PC-3 (cell line): ENCODE measurements at regions not wholly inside any gene's neighbourhood (a gene's known extent, or its start where the extent isn't known, plus 50 kb on each side); places are given as distances from the start of the nearest gene placed in this dataset.
A peak's percentile ranks its signal among the peaks of the same experiment; 100 is the strongest.

Source experiments
- ATAC-seq: fragments of 200-7000 bp; cut with Tn5 transposase; 2 replicates; pipeline ENCODE4 v1.9.1; 2020; ENCODE audit warnings: mild to moderate bottlenecking, moderate library complexity
- BruUV-seq: library from RNA; stranded (reverse); fragments of 400-500 nt; replicated peaks from 2 replicates; lab custom pipeline; 2021; lab: Mats Ljungman, UMichigan
- CTCF ChIA-PET: fragments of 300-600 bp; sonication (Branson Sonifier 250); formaldehyde crosslinking; loops from one replicate; lab custom pipeline; 2022; ENCODE audit warnings: antibody characterized with exemption; lab: Charles Lee
- POLR2A ChIA-PET: fragments of 300-600 bp; sonication (Branson Sonifier 250); formaldehyde crosslinking; loops from one replicate; lab custom pipeline; 2022; ENCODE audit warnings: antibody characterized with exemption; ENCODE audit not compliant: unreplicated experiment; lab: Charles Lee
- DNase-seq: peaks from one replicate; pipeline ENCODE4 v3.0.0-alpha.2; 2015
- H2AFZ ChIP-seq: fragments of 300-600 bp; sonication (generic); 2 replicates; pipeline ENCODE4 v1.6.0; 2016; ENCODE audit warnings: antibody characterized with exemption, low read length
- H3F3A ChIP-seq: fragments of 300-600 bp; sonication (generic); one replicate; pipeline ENCODE4 v1.6.0; 2017; ENCODE audit warnings: antibody characterized with exemption, low read length, control low read depth, mild to moderate bottlenecking; ENCODE audit not compliant: unreplicated experiment
- H3K27ac ChIP-seq: fragments of 300-600 bp; sonication (generic); 2 replicates; pipeline ENCODE4 v1.5.1; 2016; ENCODE audit warnings: mild to moderate bottlenecking, low read length
- H3K27me3 ChIP-seq: fragments of 300-600 bp; sonication (generic); 2 replicates; pipeline ENCODE4 v1.6.1; 2016; ENCODE audit warnings: low read length, mixed read lengths
- H3K36me3 ChIP-seq: fragments of 300-600 bp; sonication (generic); 2 replicates; pipeline ENCODE4 v1.6.1; 2016; ENCODE audit warnings: low read depth, mixed run types, low read length, mixed read lengths
- H3K4me1 ChIP-seq: fragments of 300-600 bp; sonication (generic); 2 replicates; pipeline ENCODE4 v1.5.1; 2016; ENCODE audit warnings: low read length; ENCODE audit not compliant: insufficient read depth
- H3K4me2 ChIP-seq: fragments of 300-600 bp; sonication (generic); 2 replicates; pipeline ENCODE4 v1.6.0; 2016; ENCODE audit warnings: low read length
- H3K4me3 ChIP-seq: fragments of 300-600 bp; sonication (generic); 2 replicates; pipeline ENCODE4 v1.5.1; 2016; ENCODE audit warnings: mild to moderate bottlenecking, low read length, mixed read lengths
- H3K79me2 ChIP-seq: fragments of 300-600 bp; sonication (generic); 2 replicates; pipeline ENCODE4 v1.6.1; 2017; ENCODE audit warnings: low read length, mixed read lengths
- H3K9ac ChIP-seq: fragments of 300-600 bp; sonication (generic); 2 replicates; pipeline ENCODE4 v1.6.0; 2016; ENCODE audit warnings: mild to moderate bottlenecking, low read length
- H3K9me2 ChIP-seq: fragments of 300-600 bp; sonication (generic); replicated peaks from 2 replicates; pipeline ENCODE4 v1.6.1; 2016; ENCODE audit warnings: mixed run types, low read length, mixed read lengths
- H3K9me3 ChIP-seq: fragments of 300-600 bp; sonication (generic); 2 replicates; pipeline ENCODE4 v1.6.1; 2016; ENCODE audit warnings: low read length, mixed read lengths
- H4K20me1 ChIP-seq: fragments of 300-600 bp; sonication (generic); 2 replicates; pipeline ENCODE4 v1.6.1; 2016; ENCODE audit warnings: low read length, mixed read lengths
- EZH2 ChIP-seq: fragments of 300-600 bp; sonication (generic); IDR thresholded peaks from one replicate; pipeline ENCODE4 v1.6.1; 2017; ENCODE audit warnings: antibody characterized with exemption, mild to moderate bottlenecking, low read length; ENCODE audit not compliant: unreplicated experiment
- EZH2phosphoT487 ChIP-seq: fragments of 300-600 bp; sonication (generic); IDR thresholded peaks from 2 replicates; pipeline ENCODE4 v1.6.1; 2018; ENCODE audit warnings: mild to moderate bottlenecking, antibody characterized with exemption, low read length, borderline replicate concordance
- intact Hi-C: fragments of 100-400 bp; cut with micrococcal nuclease; formaldehyde crosslinking; loops from 2 replicates; pipeline ENCODE4 v1.9.0; 2023
- TF ChIP-seq, protein P1 (sequence below): fragments of 300-600 bp; sonication (generic); conservative IDR thresholded peaks from 2 replicates; pipeline ENCODE4 v1.5.1; 2017; ENCODE audit warnings: antibody characterized with exemption, low read depth, mild to moderate bottlenecking, low read length

DNA sequence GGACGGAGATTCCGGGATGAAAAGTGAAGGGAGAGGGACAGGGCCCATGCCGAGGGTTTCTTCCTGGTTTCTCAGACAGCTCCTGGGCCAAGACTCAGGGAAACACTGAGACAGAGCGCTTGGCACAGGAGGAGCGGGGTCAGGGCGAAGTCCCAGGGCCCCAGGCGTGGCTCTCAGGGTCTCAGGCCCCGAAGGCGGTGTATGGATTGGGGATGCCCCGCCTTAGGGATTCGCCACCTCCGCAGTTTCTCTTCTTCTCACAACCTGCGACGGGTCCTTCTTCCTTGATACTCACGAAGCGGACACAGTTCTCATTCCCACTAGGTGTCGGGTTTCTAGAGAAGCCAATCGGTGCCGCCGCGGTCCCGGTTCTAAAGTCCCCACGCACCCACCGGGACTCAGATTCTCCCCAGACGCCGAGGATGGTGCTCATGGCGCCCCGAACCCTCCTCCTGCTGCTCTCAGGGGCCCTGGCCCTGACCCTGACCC is 55.0 kb upstream of the HLA-A start:
- H3K9me2 ChIP-seq = no peaks in the 10 kb centered on the region
- peak; percentile 59 for ATAC-seq
- peak overlapping the region; percentile 68 for H3K9ac ChIP-seq
- H3K79me2 ChIP-seq = no peaks in the 10 kb centered on the region
- intact Hi-C loops = no loop called here
- H4K20me1 ChIP-seq = no peaks in the 10 kb centered on the region
- no peaks in the 10 kb centered on the region for H3K36me3 ChIP-seq
- peak overlapping the region; percentile 67 for H2AFZ ChIP-seq
- H3K9me3 ChIP-seq = no peaks in the 10 kb centered on the region
- TF ChIP-seq, protein P1, sequence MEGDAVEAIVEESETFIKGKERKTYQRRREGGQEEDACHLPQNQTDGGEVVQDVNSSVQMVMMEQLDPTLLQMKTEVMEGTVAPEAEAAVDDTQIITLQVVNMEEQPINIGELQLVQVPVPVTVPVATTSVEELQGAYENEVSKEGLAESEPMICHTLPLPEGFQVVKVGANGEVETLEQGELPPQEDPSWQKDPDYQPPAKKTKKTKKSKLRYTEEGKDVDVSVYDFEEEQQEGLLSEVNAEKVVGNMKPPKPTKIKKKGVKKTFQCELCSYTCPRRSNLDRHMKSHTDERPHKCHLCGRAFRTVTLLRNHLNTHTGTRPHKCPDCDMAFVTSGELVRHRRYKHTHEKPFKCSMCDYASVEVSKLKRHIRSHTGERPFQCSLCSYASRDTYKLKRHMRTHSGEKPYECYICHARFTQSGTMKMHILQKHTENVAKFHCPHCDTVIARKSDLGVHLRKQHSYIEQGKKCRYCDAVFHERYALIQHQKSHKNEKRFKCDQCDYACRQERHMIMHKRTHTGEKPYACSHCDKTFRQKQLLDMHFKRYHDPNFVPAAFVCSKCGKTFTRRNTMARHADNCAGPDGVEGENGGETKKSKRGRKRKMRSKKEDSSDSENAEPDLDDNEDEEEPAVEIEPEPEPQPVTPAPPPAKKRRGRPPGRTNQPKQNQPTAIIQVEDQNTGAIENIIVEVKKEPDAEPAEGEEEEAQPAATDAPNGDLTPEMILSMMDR = no peak
- no peak for TF ChIP-seq EZH2phosphoT487
- TF ChIP-seq EZH2 = no peak
- H3F3A ChIP-seq = no peaks in the 10 kb centered on the region
- TSS peak; percentile 54 for BruUV-seq
- ChIA-PET POLR2A (no interaction called here), CTCF (no interaction called here)
- H3K4me3 ChIP-seq = peak overlapping the region; percentile 67
- H3K4me1 ChIP-seq = no peaks in the 10 kb centered on the region
- no peaks in the 10 kb centered on the region for H3K27me3 ChIP-seq
- H3K27ac ChIP-seq = no peak overlapping the region
- peak; percentile 12 for DNase-seq
- H3K4me2 ChIP-seq = peak overlapping the region; percentile 75

DNA sequence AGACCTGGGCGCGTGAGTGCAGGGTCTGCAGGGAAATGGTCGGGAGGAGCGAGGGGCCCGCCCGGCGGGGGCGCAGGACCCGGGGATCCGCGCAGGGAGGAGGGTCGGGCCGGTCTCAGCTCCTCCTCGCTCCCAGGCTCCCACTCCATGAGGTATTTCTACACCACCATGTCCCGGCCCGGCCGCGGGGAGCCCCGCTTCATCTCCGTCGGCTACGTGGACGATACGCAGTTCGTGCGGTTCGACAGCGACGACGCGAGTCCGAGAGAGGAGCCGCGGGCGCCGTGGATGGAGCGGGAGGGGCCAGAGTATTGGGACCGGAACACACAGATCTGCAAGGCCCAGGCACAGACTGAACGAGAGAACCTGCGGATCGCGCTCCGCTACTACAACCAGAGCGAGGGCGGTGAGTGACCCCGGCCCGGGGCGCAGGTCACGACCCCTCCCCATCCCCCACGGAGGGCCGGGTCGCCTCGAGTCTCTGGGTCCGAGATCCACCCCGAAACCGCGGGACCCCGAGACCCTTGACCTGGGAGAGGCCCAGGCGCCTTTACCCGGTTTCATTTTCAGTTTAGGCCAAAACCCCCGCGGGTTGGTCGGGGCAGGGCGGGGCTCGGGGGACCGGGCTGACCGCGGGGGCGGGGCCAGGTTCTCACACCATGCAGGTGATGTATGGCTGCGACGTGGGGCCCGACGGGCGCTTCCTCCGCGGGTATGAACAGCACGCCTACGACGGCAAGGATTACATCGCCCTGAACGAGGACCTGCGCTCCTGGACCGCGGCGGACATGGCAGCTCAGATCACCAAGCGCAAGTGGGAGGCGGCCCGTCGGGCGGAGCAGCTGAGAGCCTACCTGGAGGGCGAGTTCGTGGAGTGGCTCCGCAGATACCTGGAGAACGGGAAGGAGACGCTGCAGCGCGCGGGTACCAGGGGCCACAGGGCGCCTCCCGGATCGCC is 54.2 kb upstream of the HLA-A start:
- TF ChIP-seq EZH2phosphoT487 = no peak
- TF ChIP-seq, protein P1 = no peak
- no peak for TF ChIP-seq EZH2
- H3F3A ChIP-seq = no peaks in the 10 kb centered on the region
- no peaks in the 10 kb centered on the region for H3K27me3 ChIP-seq
- DNase-seq (peak; percentile 25), ATAC-seq (peak; percentile 77)
- H3K4me2 ChIP-seq = peak overlapping the region; percentile 75
- BruUV-seq = TSS peak; percentile 51
- CTCF ChIA-PET = no interaction called here
- intact Hi-C loops = no loop called here
- H3K27ac ChIP-seq = no peak overlapping the region
- no peaks in the 10 kb centered on the region for H3K36me3 ChIP-seq
- peak overlapping the region; percentile 68 for H3K9ac ChIP-seq
- no peaks in the 10 kb centered on the region for H3K4me1 ChIP-seq
- POLR2A ChIA-PET = no interaction called here
- H4K20me1 ChIP-seq = no peaks in the 10 kb centered on the region
- H3K79me2 ChIP-seq = no peaks in the 10 kb centered on the region
- H3K9me2 ChIP-seq = no peaks in the 10 kb centered on the region
- H3K4me3 ChIP-seq = peak overlapping the region; percentile 67
- H2AFZ ChIP-seq = peak overlapping the region; percentile 67
- no peaks in the 10 kb centered on the region for H3K9me3 ChIP-seq
